ENCODE measurements at regions not wholly inside any gene's neighbourhood (a gene's known extent, or its start where the extent isn't known, plus 50 kb on each side); places are given as distances from the start of the nearest gene placed in this dataset.

DNA sequence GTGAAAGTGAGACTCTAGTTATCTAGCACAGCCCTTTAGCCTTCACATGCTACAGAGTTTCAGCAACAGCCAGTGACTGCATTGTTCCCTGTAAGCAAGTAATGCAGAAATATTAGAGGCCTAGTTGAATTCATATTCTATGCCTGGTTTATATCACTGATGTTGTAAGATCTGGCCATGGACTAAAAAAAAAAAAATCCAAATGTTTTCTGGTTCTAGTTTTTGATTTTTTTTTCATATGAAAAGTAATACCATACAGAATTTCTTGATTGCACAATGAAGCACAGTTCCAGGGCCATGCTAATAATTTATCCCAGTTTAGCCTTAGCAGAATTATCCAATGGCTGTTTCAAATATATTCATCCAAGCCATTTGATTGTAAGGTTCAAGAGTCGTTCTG lies 341.5 kb upstream of the DDHD1 start:
- TF ChIP-seq, protein P1, sequence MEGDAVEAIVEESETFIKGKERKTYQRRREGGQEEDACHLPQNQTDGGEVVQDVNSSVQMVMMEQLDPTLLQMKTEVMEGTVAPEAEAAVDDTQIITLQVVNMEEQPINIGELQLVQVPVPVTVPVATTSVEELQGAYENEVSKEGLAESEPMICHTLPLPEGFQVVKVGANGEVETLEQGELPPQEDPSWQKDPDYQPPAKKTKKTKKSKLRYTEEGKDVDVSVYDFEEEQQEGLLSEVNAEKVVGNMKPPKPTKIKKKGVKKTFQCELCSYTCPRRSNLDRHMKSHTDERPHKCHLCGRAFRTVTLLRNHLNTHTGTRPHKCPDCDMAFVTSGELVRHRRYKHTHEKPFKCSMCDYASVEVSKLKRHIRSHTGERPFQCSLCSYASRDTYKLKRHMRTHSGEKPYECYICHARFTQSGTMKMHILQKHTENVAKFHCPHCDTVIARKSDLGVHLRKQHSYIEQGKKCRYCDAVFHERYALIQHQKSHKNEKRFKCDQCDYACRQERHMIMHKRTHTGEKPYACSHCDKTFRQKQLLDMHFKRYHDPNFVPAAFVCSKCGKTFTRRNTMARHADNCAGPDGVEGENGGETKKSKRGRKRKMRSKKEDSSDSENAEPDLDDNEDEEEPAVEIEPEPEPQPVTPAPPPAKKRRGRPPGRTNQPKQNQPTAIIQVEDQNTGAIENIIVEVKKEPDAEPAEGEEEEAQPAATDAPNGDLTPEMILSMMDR (IDR thresholded peaks at IDR 0.05; ENCODE audit: extremely low read depth, missing control alignments), result no peak
- no peak for DNase-seq (ENCODE audit: low spot score)

DNA sequence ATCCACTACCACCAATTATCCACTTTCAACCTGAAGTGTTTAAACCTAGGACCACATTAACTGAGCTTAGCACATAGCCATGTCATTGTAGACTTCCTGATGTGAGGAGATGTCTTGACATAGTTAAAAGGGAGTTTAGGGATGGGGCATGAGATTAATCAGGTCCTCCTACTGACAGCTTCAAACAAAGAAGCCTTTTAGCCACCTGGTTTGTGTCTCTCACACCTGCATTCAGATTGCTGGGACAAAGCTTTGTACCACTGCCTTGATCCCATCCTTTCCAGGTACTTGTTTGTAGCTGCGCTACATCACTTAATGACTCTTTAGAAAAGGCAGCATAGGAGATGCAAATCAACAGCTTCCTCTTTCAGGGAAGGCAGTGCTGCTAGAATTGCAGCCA lies 340.7 kb upstream of the DDHD1 start:
- TF ChIP-seq, protein P1 (IDR thresholded peaks at IDR 0.05; ENCODE audit: extremely low read depth, missing control alignments), result no peak
- no peak for DNase-seq (ENCODE audit: low spot score)

DNA sequence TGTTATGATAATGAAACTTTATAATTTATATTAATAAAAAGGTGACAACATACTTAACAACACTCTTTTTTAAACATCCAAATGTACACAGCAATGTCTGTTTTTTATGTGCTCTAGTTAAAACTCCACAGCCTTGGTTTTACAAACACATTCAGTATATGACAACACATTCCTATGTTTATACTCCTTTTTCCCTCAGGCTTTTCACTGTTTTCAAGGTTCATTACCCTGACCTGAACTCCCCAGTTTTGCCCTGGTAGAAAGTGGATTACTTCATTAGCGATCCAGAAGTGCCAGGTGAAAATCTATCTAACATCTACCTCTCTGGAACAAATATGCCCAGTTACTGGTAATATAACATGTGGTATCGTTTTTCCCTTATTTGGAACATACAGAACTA lies 340.2 kb upstream of the DDHD1 start:
- TF ChIP-seq, protein P1 (IDR thresholded peaks at IDR 0.05; ENCODE audit: extremely low read depth, missing control alignments), result no peak

DNA sequence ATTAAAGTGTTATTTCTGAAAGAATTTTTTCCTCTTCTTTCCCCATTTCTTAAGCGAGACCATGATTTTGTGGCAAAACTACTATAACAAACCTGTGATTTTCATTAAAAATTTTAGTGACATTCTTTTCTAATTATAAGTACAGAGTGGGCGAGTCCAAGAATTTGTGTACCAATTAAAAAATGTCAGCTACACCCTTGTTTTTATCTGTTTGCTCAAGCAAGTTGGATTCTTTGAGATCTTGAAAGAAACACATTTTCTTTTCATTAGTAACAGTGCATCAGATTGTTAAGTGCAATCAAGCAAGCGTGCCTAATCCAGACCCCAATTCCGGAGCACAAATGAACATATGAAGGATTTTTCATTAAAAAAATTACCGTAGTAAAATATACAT lies 338.8 kb upstream of the DDHD1 start:
- no peak for DNase-seq (ENCODE audit: low spot score)
- TF ChIP-seq, protein P1 (IDR thresholded peaks at IDR 0.05; ENCODE audit: extremely low read depth, missing control alignments), result no peak

More for the DNA sequence above, 340.2 kb upstream of the DDHD1 start:
- DNase-seq (ENCODE audit: low spot score), result no peak

DNA sequence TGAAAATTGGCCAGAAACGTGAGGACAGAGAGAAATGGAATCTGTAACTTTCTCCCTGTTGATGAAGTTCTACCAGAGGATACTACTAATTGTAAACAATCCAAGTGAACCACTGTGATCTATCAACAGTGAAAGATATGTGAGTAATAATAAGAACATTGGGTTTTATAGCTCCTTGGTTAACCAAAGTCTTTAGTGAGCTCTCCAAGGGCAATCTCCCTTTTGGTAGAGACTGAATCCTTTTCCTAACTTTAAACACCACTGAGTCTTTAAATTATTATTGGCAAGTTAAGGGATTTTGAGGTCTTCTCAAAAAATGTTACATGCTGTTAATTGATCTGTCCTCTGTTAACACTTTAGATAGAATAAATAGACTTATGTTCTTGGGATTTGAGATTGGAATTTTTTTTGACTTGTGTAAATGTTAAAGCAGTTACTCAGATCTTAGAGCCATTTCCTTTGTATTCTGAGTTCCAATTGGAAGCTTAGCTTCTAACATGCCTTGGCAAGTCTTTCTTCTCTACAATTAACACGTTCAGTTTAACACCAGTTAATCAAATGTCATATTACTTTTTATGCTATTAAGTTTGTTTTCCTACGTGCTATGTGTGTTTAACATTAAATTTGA lies 338.2 kb upstream of the DDHD1 start:
- TF ChIP-seq, protein P1 (IDR thresholded peaks at IDR 0.05; ENCODE audit: extremely low read depth, missing control alignments), result no peak
- DNase-seq (ENCODE audit: low spot score), result no peak

DNA sequence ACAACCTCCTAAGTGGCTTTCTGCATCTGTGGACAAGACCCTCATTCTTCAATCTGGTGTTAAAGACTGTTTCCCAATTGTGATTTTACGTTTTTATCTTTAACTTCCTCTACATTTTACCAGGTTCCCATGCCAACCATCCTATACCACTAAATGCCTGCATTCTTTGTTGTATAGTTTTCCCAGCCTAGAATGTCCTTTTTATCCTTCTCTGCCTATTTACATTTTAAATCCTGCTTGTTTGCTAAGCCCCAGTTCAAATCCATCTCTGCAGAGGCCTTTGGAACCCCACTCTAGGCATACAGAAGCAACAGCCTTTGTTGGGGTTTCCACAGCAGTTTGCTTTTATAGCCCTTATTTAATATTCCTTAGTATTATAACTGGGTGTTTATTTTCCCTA lies 325.1 kb upstream of the DDHD1 start:
- DNase-seq (ENCODE audit: low spot score), result no peak
- TF ChIP-seq, protein P1 (IDR thresholded peaks at IDR 0.05; ENCODE audit: extremely low read depth, missing control alignments), result no peak

DNA sequence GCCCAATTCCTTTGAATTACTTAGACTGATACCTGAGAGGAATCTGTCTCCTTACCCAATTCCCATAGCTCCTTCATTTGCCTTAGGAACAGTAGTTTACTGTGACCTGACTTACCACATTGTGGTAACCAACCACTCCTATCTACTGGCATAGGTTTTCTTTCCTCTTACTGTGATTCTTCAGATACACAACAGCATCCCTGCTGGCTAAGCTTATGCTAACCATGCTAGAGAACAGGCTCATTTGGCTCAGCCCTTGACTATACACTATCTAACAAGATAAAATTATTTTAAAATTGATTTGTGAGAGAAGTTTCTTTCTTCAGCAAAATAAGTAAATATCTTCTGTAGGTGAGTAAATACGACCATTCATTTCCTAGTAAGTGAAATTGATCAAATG lies 320.4 kb upstream of the DDHD1 start:
- no peak for DNase-seq (ENCODE audit: low spot score)
- TF ChIP-seq, protein P1 (IDR thresholded peaks at IDR 0.05; ENCODE audit: extremely low read depth, missing control alignments), result no peak

Measured in GM20000 (cell line).